HEK293 (cell line): ENCODE measurements at regions not wholly inside any gene's neighbourhood (a gene's known extent, or its start where the extent isn't known, plus 50 kb on each side); places are given as distances from the start of the nearest gene placed in this dataset.

Experiments
- ATF2 ChIP-seq: fragments of 450-650 bp; formaldehyde crosslinking; IDR thresholded peaks from 2 replicates; pipeline ENCODE4 v1.5.1; 2016; ENCODE audit warnings: missing biosample characterization, missing genetic modification characterization, low read depth
- CTCF ChIP-seq: fragments of 450-650 bp; formaldehyde crosslinking; IDR thresholded peaks from 2 replicates; pipeline ENCODE4 v1.5.1; 2016; ENCODE audit warnings: missing biosample characterization, missing genetic modification characterization
- GFI1B ChIP-seq: fragments of 450-650 bp; formaldehyde crosslinking; IDR thresholded peaks from 2 replicates; pipeline ENCODE4 v1.5.1; 2016; ENCODE audit warnings: missing biosample characterization, missing genetic modification characterization
- PRDM10 ChIP-seq: fragments of 450-650 bp; formaldehyde crosslinking; IDR thresholded peaks from 2 replicates; pipeline ENCODE4 v1.5.1; 2016; ENCODE audit warnings: missing biosample characterization, missing genetic modification characterization
- TCF7L2 ChIP-seq: IDR thresholded peaks from 2 replicates; pipeline ENCODE4 v1.6.1; 2011; ENCODE audit warnings: low read depth, mild to moderate bottlenecking, inconsistent platforms, low read length, moderate library complexity, borderline replicate concordance
- YY2 ChIP-seq: fragments of 450-650 bp; formaldehyde crosslinking; IDR thresholded peaks from 2 replicates; pipeline ENCODE4 v1.5.1; 2016; ENCODE audit warnings: missing biosample characterization, missing genetic modification characterization
- ZBTB49 ChIP-seq: fragments of 450-650 bp; formaldehyde crosslinking; IDR thresholded peaks from 2 replicates; pipeline ENCODE4 v1.5.1; 2016; ENCODE audit warnings: missing biosample characterization, missing genetic modification characterization, low read depth
- ZIC2 ChIP-seq: fragments of 450-650 bp; formaldehyde crosslinking; IDR thresholded peaks from 2 replicates; pipeline ENCODE4 v1.5.1; 2016; ENCODE audit warnings: missing biosample characterization, missing genetic modification characterization
- ZNF311 ChIP-seq: fragments of 450-650 bp; formaldehyde crosslinking; IDR thresholded peaks from 2 replicates; pipeline ENCODE4 v1.5.1; 2017; ENCODE audit warnings: missing biosample characterization, missing genetic modification characterization, borderline replicate concordance
- ZNF776 ChIP-seq: fragments of 450-650 bp; formaldehyde crosslinking; IDR thresholded peaks from 2 replicates; pipeline ENCODE4 v1.5.0; 2017; ENCODE audit warnings: missing biosample characterization, missing genetic modification characterization, borderline replicate concordance
- ZNF785 ChIP-seq: fragments of 450-650 bp; formaldehyde crosslinking; IDR thresholded peaks from 2 replicates; pipeline ENCODE4 v1.5.1; 2016; ENCODE audit warnings: missing biosample characterization, missing genetic modification characterization

GRCh38 chr7:116100626-116101025 lies 70.1 kb upstream of the TFEC start:
- TF ChIP-seq TCF7L2 (no peak), ZNF311 (no peak), PRDM10 (tag by site-specific recombination) (no peak), ZIC2 (tag by site-specific recombination) (no peak), ZNF785 (no peak), CTCF (tag by site-specific recombination) (no peak), YY2 (tag by site-specific recombination) (no peak), ATF2 (tag by site-specific recombination) (no peak), ZBTB49 (no peak), ZNF776 (tag by site-specific recombination) (no peak), GFI1B (tag by site-specific recombination) (no peak)
